B cell (primary cell): ENCODE measurements at regions not wholly inside any gene's neighbourhood (a gene's known extent, or its start where the extent isn't known, plus 50 kb on each side); places are given as distances from the start of the nearest gene placed in this dataset.

Experiments
- ATAC-seq: fragments of 200-7000 bp; cut with Tn5 transposase; one replicate; pipeline ENCODE4 v1.10.0; 2021; ENCODE audit warnings: low read depth, mild to moderate bottlenecking, moderate number of reproducible peaks, moderate library complexity
- CTCF ChIA-PET: fragments of 350-600 bp; sonication (Branson Sonifier 250); formaldehyde crosslinking; loops from one replicate; lab custom pipeline; 2021; ENCODE audit warnings: antibody characterized with exemption, inconsistent platforms; lab: Charles Lee
- POLR2A ChIA-PET: fragments of 350-600 bp; sonication (Branson Sonifier 250); formaldehyde crosslinking; loops from one replicate; lab custom pipeline; 2021; ENCODE audit warnings: antibody characterized with exemption; lab: Charles Lee
- DNase-seq: peaks from one replicate; pipeline ENCODE4 v3.0.0; 2013
- H2AFZ ChIP-seq: 2 replicates; pipeline ENCODE4 v1.6.1; 2012; ENCODE audit warnings: mild to moderate bottlenecking, low read depth, low read length; ENCODE audit not compliant: insufficient read depth, poor library complexity, severe bottlenecking
- H3K27ac ChIP-seq, 2 donors: 1 replicate in 1 of 2; 2 replicates in 1 of 2; pipeline ENCODE4 v1.5.1; 2012 to 2013; ENCODE audit warnings: low read length in 2 of 2, mild to moderate bottlenecking in 2 of 2, moderate library complexity in 1 of 2
- H3K27me3 ChIP-seq, 4 experiments: fragments of 200-600 bp in 1 of 4; sonication (generic) in 1 of 4; replicated peaks in 1 of 4; 1 replicate in 2 of 4; 2 replicates in 2 of 4; pipeline versions ENCODE4 v1.6.1 to v1.7.0; 2013 to 2016; ENCODE audit warnings: low read length in 3 of 4, mild to moderate bottlenecking in 2 of 4, mixed read lengths in 1 of 4, moderate library complexity in 1 of 4; ENCODE audit not compliant: insufficient read depth in 4 of 4, control insufficient read depth in 3 of 4; ENCODE audit errors: control extremely low read depth in 1 of 4
- H3K36me3 ChIP-seq, 2 experiments: replicated peaks in 1 of 2; 1 replicate in 1 of 2; 2 replicates in 1 of 2; pipeline versions ENCODE4 v1.6.1 to v1.7.1; 2013; ENCODE audit warnings: low read length in 1 of 2; ENCODE audit not compliant: insufficient read depth in 2 of 2, control insufficient read depth in 1 of 2; ENCODE audit errors: control extremely low read depth in 1 of 2, extremely low read depth in 1 of 2
- H3K4me1 ChIP-seq, 2 donors: fragments of 200-600 bp in 1 of 2; sonication (generic) in 1 of 2; 1 replicate in 1 of 2; 2 replicates in 1 of 2; pipeline versions ENCODE4 v1.5.1 to v1.6.1; 2013 to 2017; ENCODE audit warnings: low read length in 2 of 2; ENCODE audit not compliant: control insufficient read depth in 2 of 2, insufficient read depth in 2 of 2
- H3K4me2 ChIP-seq: replicated peaks from 2 replicates; pipeline ENCODE3; 2012; ENCODE audit warnings: mild to moderate bottlenecking, low read depth, low read length; ENCODE audit not compliant: poor library complexity, severe bottlenecking
- H3K4me3 ChIP-seq, 5 experiments: fragments of 200-600 bp in 1 of 5; sonication (generic) in 1 of 5; 1 replicate in 3 of 5; 2 replicates in 2 of 5; pipeline versions ENCODE4 v1.5.1 to v1.7.0; 2011 to 2016; ENCODE audit warnings: low read length in 4 of 5, mild to moderate bottlenecking in 4 of 5, low read depth in 2 of 5, control low read depth in 1 of 5, moderate library complexity in 1 of 5; ENCODE audit not compliant: insufficient read depth in 1 of 5; ENCODE audit errors: control extremely low read depth in 1 of 5, extremely low read depth in 1 of 5
- H3K79me2 ChIP-seq: fragments of 200-600 bp; sonication (generic); one replicate; pipeline ENCODE4 v1.6.0; 2016; ENCODE audit warnings: low read length; ENCODE audit not compliant: control insufficient read depth, insufficient read depth
- H3K9ac ChIP-seq: fragments of 200-600 bp; sonication (generic); 2 replicates; pipeline ENCODE4 v1.6.1; 2017; ENCODE audit warnings: mild to moderate bottlenecking, low read length, moderate library complexity
- H3K9me3 ChIP-seq, 3 donors: one replicate each; pipeline versions ENCODE4 v1.6.1 to v1.7.1; 2013; ENCODE audit warnings: low read length in 2 of 3; ENCODE audit not compliant: control insufficient read depth in 2 of 3, insufficient read depth in 1 of 3; ENCODE audit errors: control extremely low read depth in 1 of 3
- H4K20me1 ChIP-seq: 2 replicates; pipeline ENCODE4 v1.6.0; 2012; ENCODE audit warnings: mild to moderate bottlenecking, low read length; ENCODE audit not compliant: insufficient read depth, control insufficient read depth, poor library complexity, severe bottlenecking
- H3K27ac Mint-ChIP-seq: one replicate; pipeline ENCODE4 v1.8.0; 2021; ENCODE audit warnings: mixed read lengths
- H3K27me3 Mint-ChIP-seq: one replicate; pipeline ENCODE4 v1.8.0; 2021; ENCODE audit warnings: mixed read lengths
- H3K4me1 Mint-ChIP-seq: one replicate; pipeline ENCODE4 v1.8.0; 2021; ENCODE audit warnings: mixed read lengths
- H3K4me3 Mint-ChIP-seq: one replicate; pipeline ENCODE4 v1.8.0; 2021; ENCODE audit warnings: mixed read lengths
- H3K9me3 Mint-ChIP-seq: one replicate; pipeline ENCODE4 v1.8.0; 2022; ENCODE audit warnings: mixed read lengths; ENCODE audit not compliant: insufficient read depth
- CTCF ChIP-seq: fragments of 200-600 bp; IDR thresholded peaks from one replicate; pipeline ENCODE4 v1.8.0; 2022; ENCODE audit warnings: antibody characterized with exemption, mild to moderate bottlenecking
- EZH2 ChIP-seq: IDR thresholded peaks from 2 replicates; pipeline ENCODE4 v1.6.1; 2012; ENCODE audit warnings: borderline replicate concordance, low read depth, mild to moderate bottlenecking, moderate library complexity, low read length; ENCODE audit not compliant: insufficient read depth, poor library complexity, severe bottlenecking
- WGBS: methylation state at CpG from one replicate; pipeline ENCODE4 v1.1.5; 2013; ENCODE audit warnings: missing lambda C conversion rate; ENCODE audit not compliant: insufficient coverage; 5-methylcytosine and 5-hydroxymethylcytosine counted together
- intact Hi-C: fragments of 100-400 bp; cut with micrococcal nuclease; formaldehyde crosslinking; loops from one replicate; pipeline ENCODE4 v1.10.0; 2022

- no peaks in the 10 kb centered on the region for H3K4me1 ChIP-seq
- no peaks in the 10 kb centered on the region for H3K79me2 ChIP-seq
- no peak overlapping the region for H3K9ac ChIP-seq
- ATAC-seq, result no peak
- intact Hi-C loops, result no loop called here
- H3K4me2 ChIP-seq, result no peak overlapping the region
- Mint-ChIP-seq H3K4me1 (no peaks in the 10 kb centered on the region), H3K9me3 (peaks cover 2% of the 10 kb centered on the region), H3K27me3 (no peaks in the 10 kb centered on the region), H3K27ac (no peak overlapping the region), H3K4me3 (no peak overlapping the region)
- H3K36me3 ChIP-seq, result no peaks in the 10 kb centered on the region
- no peak overlapping the region for H3K27ac ChIP-seq
- ChIA-PET CTCF (no interaction called here), POLR2A (no interaction called here)
- DNase-seq, result no peak
- H4K20me1 ChIP-seq, result no peaks in the 10 kb centered on the region
- H2AFZ ChIP-seq, result no peak overlapping the region
- no peaks in the 10 kb centered on the region for H3K9me3 ChIP-seq
- TF ChIP-seq CTCF, result no peak
- H3K27me3 ChIP-seq, result peaks cover 0 to 3% (median 0%) of the 10 kb centered on the region in 4 experiments
- no peak overlapping the region for H3K4me3 ChIP-seq
Observed at GRCh38 chr3:105274958-105275357, 91.8 kb upstream of the ALCAM start.

GRCh38 chr3:105277656-105278055 is 89.1 kb upstream of the ALCAM start:
- Histone ChIP-seq H4K20me1 (no peaks in the 10 kb centered on the region), H3K9ac (no peak overlapping the region), H3K79me2 (no peaks in the 10 kb centered on the region), H2AFZ (no peak overlapping the region), H3K36me3 (no peaks in the 10 kb centered on the region), H3K4me2 (no peak overlapping the region), H3K4me1 (no peaks in the 10 kb centered on the region), H3K9me3 (no peaks in the 10 kb centered on the region), H3K27me3 (peaks cover 0 to 3% (median 0%) of the 10 kb centered on the region in 4 experiments), H3K4me3 (no peak overlapping the region), H3K27ac (no peak overlapping the region)
- no peak for ATAC-seq
- H3K4me3 Mint-ChIP-seq, result no peak overlapping the region
- no peaks in the 10 kb centered on the region for H3K27me3 Mint-ChIP-seq
- H3K9me3 Mint-ChIP-seq, result peaks cover 2% of the 10 kb centered on the region
- DNase-seq, result no peak
- CTCF ChIA-PET, result no interaction called here
- POLR2A ChIA-PET, result no interaction called here
- no peak for TF ChIP-seq EZH2
- H3K4me1 Mint-ChIP-seq, result no peaks in the 10 kb centered on the region
- intact Hi-C loops, result no loop called here
- no peak overlapping the region for H3K27ac Mint-ChIP-seq
- WGBS, result 73% methylated on average over 2 of the region's 3 CpGs
